Astrocyte (in vitro differentiated cells and primary cell): ENCODE measurements at regions not wholly inside any gene's neighbourhood (a gene's known extent, or its start where the extent isn't known, plus 50 kb on each side); places are given as distances from the start of the nearest gene placed in this dataset.

Experiments
- EZH2 ChIP-seq: IDR thresholded peaks from 2 replicates; pipeline ENCODE4 v1.6.1; 2012; ENCODE audit warnings: mild to moderate bottlenecking, low read length, inconsistent platforms; ENCODE audit not compliant: insufficient read depth
- TF ChIP-seq, protein P1 (sequence below): IDR thresholded peaks from 2 replicates; pipeline ENCODE4 v1.5.1; 2011; ENCODE audit warnings: low read depth, mild to moderate bottlenecking, inconsistent platforms, low read length, moderate library complexity; ENCODE audit not compliant: insufficient read depth

GRCh38 chr3:106326941-106327695, 458.3 kb upstream of the CBLB start:
- TF ChIP-seq, protein P1, sequence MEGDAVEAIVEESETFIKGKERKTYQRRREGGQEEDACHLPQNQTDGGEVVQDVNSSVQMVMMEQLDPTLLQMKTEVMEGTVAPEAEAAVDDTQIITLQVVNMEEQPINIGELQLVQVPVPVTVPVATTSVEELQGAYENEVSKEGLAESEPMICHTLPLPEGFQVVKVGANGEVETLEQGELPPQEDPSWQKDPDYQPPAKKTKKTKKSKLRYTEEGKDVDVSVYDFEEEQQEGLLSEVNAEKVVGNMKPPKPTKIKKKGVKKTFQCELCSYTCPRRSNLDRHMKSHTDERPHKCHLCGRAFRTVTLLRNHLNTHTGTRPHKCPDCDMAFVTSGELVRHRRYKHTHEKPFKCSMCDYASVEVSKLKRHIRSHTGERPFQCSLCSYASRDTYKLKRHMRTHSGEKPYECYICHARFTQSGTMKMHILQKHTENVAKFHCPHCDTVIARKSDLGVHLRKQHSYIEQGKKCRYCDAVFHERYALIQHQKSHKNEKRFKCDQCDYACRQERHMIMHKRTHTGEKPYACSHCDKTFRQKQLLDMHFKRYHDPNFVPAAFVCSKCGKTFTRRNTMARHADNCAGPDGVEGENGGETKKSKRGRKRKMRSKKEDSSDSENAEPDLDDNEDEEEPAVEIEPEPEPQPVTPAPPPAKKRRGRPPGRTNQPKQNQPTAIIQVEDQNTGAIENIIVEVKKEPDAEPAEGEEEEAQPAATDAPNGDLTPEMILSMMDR = no peak
- TF ChIP-seq EZH2 = no peak
